SK-N-SH treated with all-trans-retinoic acid at 6 μM for 48 hours (cell line): ENCODE measurements at regions not wholly inside any gene's neighbourhood (a gene's known extent, or its start where the extent isn't known, plus 50 kb on each side); places are given as distances from the start of the nearest gene placed in this dataset.

Experiments used
- ATAC-seq: fragments of 200-7000 bp; cut with Tn5 transposase; 3 replicates; pipeline ENCODE4 v1.9.1; 2020; ENCODE audit warnings: mild to moderate bottlenecking, moderate library complexity
- ARNTL ChIP-seq: fragments of 450-650 bp; formaldehyde crosslinking; IDR thresholded peaks from 2 replicates; pipeline ENCODE4 v1.5.0; 2020; ENCODE audit warnings: low read depth, mild to moderate bottlenecking, moderate library complexity, borderline replicate concordance
- BACH2 ChIP-seq: fragments of 250-450 bp; sonication (Bioruptor Pico); IDR thresholded peaks from 2 replicates; pipeline ENCODE4 v1.9.0; 2021; ENCODE audit warnings: mild to moderate bottlenecking, borderline replicate concordance
- CREB5 ChIP-seq: fragments of 250-450 bp; sonication (Bioruptor Pico); IDR thresholded peaks from 2 replicates; pipeline ENCODE4 v1.5.1; 2020; ENCODE audit warnings: low read depth, mild to moderate bottlenecking, moderate library complexity
- CSDC2 ChIP-seq: fragments of 250-450 bp; sonication (Bioruptor Pico); IDR thresholded peaks from 2 replicates; pipeline ENCODE4 v1.5.0; 2020; ENCODE audit warnings: mild to moderate bottlenecking, moderate library complexity
- CSRNP3 ChIP-seq: fragments of 250-450 bp; sonication (Bioruptor Pico); IDR thresholded peaks from 2 replicates; pipeline ENCODE4 v1.5.1; 2021; ENCODE audit warnings: mild to moderate bottlenecking, moderate library complexity
- ESRRG ChIP-seq: fragments of 250-450 bp; sonication (Bioruptor Pico); IDR thresholded peaks from 2 replicates; pipeline ENCODE4 v1.6.1; 2021; ENCODE audit warnings: mild to moderate bottlenecking
- GLIS3 ChIP-seq: fragments of 250-450 bp; sonication (Bioruptor Pico); IDR thresholded peaks from 2 replicates; pipeline ENCODE4 v1.5.0; 2020; ENCODE audit warnings: mild to moderate bottlenecking, moderate library complexity
- ISL1 ChIP-seq: fragments of 250-450 bp; sonication (Bioruptor Pico); IDR thresholded peaks from 2 replicates; pipeline ENCODE4 v2.1.2; 2022; ENCODE audit warnings: mild to moderate bottlenecking, moderate library complexity
- OSR1 ChIP-seq: fragments of 250-450 bp; sonication (Bioruptor Pico); IDR thresholded peaks from 2 replicates; pipeline ENCODE4 v1.8.0; 2022; ENCODE audit warnings: moderate library complexity, mild to moderate bottlenecking, inconsistent platforms
- POU6F1 ChIP-seq: fragments of 250-450 bp; sonication (Bioruptor Pico); IDR thresholded peaks from 2 replicates; pipeline ENCODE4 v1.8.0; 2021; ENCODE audit warnings: low read depth, mild to moderate bottlenecking, moderate library complexity, borderline replicate concordance
- PPARA ChIP-seq: fragments of 250-450 bp; sonication (Bioruptor Pico); IDR thresholded peaks from 2 replicates; pipeline ENCODE4 v1.5.0; 2020; ENCODE audit warnings: mild to moderate bottlenecking, borderline replicate concordance
- RARB ChIP-seq: fragments of 250-450 bp; sonication (Bioruptor Pico); IDR thresholded peaks from 2 replicates; pipeline ENCODE4 v1.8.0; 2021; ENCODE audit warnings: mild to moderate bottlenecking, moderate library complexity
- SNAI2 ChIP-seq: fragments of 250-450 bp; sonication (Bioruptor Pico); IDR thresholded peaks from 2 replicates; pipeline ENCODE4 v1.5.0; 2020; ENCODE audit warnings: mild to moderate bottlenecking, moderate library complexity
- TCF4 ChIP-seq: fragments of 250-450 bp; sonication (Bioruptor Pico); IDR thresholded peaks from 2 replicates; pipeline ENCODE4 v1.8.0; 2021; ENCODE audit warnings: mild to moderate bottlenecking, moderate library complexity, borderline replicate concordance
- TOX ChIP-seq: fragments of 250-450 bp; sonication (Bioruptor Pico); IDR thresholded peaks from 2 replicates; pipeline ENCODE4 v1.8.0; 2021; ENCODE audit warnings: mild to moderate bottlenecking, moderate library complexity, borderline replicate concordance
- TSHZ2 ChIP-seq: fragments of 250-450 bp; sonication (Bioruptor Pico); IDR thresholded peaks from 2 replicates; pipeline ENCODE4 v1.5.0; 2020; ENCODE audit warnings: mild to moderate bottlenecking, moderate library complexity
- ZC3H10 ChIP-seq: fragments of 250-450 bp; sonication (Bioruptor Pico); IDR thresholded peaks from 2 replicates; pipeline ENCODE4 v1.5.1; 2021; ENCODE audit warnings: mild to moderate bottlenecking, moderate library complexity
- ZFP30 ChIP-seq: fragments of 450-650 bp; formaldehyde crosslinking; IDR thresholded peaks from 2 replicates; pipeline ENCODE4 v1.5.0; 2022; ENCODE audit warnings: mild to moderate bottlenecking, moderate library complexity
- ZNF565 ChIP-seq: fragments of 450-650 bp; formaldehyde crosslinking; conservative IDR thresholded peaks from 2 replicates; pipeline ENCODE4 v1.5.0; 2020; ENCODE audit warnings: low read depth, mild to moderate bottlenecking, moderate library complexity
- ZNF70 ChIP-seq: fragments of 450-650 bp; formaldehyde crosslinking; IDR thresholded peaks from 2 replicates; pipeline ENCODE4 v1.5.0; 2020; ENCODE audit warnings: mild to moderate bottlenecking, moderate library complexity
- ZNF8 ChIP-seq: fragments of 450-650 bp; formaldehyde crosslinking; IDR thresholded peaks from 2 replicates; pipeline ENCODE4 v1.5.0; 2020; ENCODE audit warnings: mild to moderate bottlenecking, moderate library complexity
- TF ChIP-seq, protein P1 (sequence below): fragments of 250-450 bp; sonication (Bioruptor Pico); IDR thresholded peaks from 2 replicates; pipeline ENCODE4 v1.8.0; 2020; ENCODE audit warnings: mild to moderate bottlenecking, moderate library complexity, borderline replicate concordance

GRCh38 chrX:84710611-84711010, 208.4 kb upstream of the HDX start:
- TF ChIP-seq ZNF8 (CRISPR knock-in tag) (no peak), PPARA (CRISPR knock-in tag) (no peak), ZNF70 (no peak)

DNA sequence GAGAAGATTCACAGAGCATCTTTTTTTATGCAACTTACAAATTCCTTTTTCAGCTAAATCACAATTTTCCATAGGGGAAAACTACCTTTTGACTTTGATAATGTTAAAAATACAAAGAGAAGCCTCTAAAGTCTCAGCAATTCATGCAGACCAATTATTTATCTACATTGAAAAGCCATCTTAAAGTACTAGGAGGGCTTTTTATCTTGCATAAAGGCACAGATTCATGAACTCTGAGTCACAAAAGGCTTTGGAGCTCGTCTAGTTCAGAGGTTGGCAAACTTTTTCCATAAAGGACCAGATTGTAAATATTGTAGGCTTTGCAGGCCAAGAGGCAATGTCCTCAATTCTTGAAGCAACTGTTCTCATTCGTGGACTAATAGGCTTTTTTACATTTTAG, 210.4 kb upstream of the HDX start:
- TF ChIP-seq TOX = no peak
- no peak for TF ChIP-seq OSR1 (CRISPR knock-in tag)
- TF ChIP-seq ARNTL (CRISPR knock-in tag) = no peak
- no peak for TF ChIP-seq ZFP30 (CRISPR knock-in tag)
- TF ChIP-seq ZC3H10 = no peak
- TF ChIP-seq, protein P1, sequence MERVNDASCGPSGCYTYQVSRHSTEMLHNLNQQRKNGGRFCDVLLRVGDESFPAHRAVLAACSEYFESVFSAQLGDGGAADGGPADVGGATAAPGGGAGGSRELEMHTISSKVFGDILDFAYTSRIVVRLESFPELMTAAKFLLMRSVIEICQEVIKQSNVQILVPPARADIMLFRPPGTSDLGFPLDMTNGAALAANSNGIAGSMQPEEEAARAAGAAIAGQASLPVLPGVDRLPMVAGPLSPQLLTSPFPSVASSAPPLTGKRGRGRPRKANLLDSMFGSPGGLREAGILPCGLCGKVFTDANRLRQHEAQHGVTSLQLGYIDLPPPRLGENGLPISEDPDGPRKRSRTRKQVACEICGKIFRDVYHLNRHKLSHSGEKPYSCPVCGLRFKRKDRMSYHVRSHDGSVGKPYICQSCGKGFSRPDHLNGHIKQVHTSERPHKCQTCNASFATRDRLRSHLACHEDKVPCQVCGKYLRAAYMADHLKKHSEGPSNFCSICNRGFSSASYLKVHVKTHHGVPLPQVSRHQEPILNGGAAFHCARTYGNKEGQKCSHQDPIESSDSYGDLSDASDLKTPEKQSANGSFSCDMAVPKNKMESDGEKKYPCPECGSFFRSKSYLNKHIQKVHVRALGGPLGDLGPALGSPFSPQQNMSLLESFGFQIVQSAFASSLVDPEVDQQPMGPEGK (CRISPR knock-in tag) = no peak
- TF ChIP-seq CSRNP3 (CRISPR knock-in tag) = no peak
- no peak for TF ChIP-seq CSDC2 (CRISPR knock-in tag)
- no peak for TF ChIP-seq RARB (CRISPR knock-in tag)
- TF ChIP-seq ZNF565 (CRISPR knock-in tag) = no peak
- TF ChIP-seq CREB5 (CRISPR knock-in tag) = no peak
- TF ChIP-seq ESRRG (CRISPR knock-in tag) = no peak
- no peak for TF ChIP-seq ZNF70
- no peak for TF ChIP-seq BACH2 (CRISPR knock-in tag)
- no peak for TF ChIP-seq SNAI2 (CRISPR knock-in tag)
- no peak for TF ChIP-seq ISL1 (CRISPR knock-in tag)
- no peak for TF ChIP-seq POU6F1 (CRISPR knock-in tag)
- no peak for TF ChIP-seq GLIS3 (CRISPR knock-in tag)
- TF ChIP-seq TSHZ2 (CRISPR knock-in tag) = no peak
- TF ChIP-seq ZNF8 (CRISPR knock-in tag) = no peak
- ATAC-seq = no peak

More at GRCh38 chrX:84710611-84711010, 208.4 kb upstream of the HDX start:
- ATAC-seq = no peak

DNA sequence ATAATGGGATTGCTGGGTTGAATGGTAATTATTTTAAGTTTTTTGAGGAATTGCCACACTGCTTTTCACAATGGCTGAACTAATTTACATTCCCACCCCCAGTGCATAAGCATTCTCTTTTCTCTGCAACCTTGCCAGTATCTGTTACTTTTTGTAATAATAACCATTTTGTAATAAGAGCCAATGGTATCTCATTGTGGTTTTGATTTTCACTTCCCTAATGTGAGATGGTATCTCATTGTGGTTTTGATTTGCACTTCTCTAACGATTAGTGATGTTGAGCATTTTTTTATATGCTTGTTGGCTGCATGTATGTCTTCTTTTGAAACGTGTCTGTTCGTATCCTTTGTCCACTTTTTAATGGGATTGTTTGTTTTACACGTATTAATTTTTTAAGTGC, 213.1 kb upstream of the HDX start:
- TF ChIP-seq ZFP30 (CRISPR knock-in tag) (no peak), ZNF565 (CRISPR knock-in tag) (no peak), ARNTL (CRISPR knock-in tag) (no peak), TOX (no peak), SNAI2 (CRISPR knock-in tag) (no peak), ZNF8 (CRISPR knock-in tag) (no peak), CREB5 (CRISPR knock-in tag) (no peak), TSHZ2 (CRISPR knock-in tag) (no peak), GLIS3 (CRISPR knock-in tag) (no peak), TCF4 (CRISPR knock-in tag) (no peak), RARB (CRISPR knock-in tag) (no peak), BACH2 (CRISPR knock-in tag) (no peak), ZC3H10 (no peak), POU6F1 (CRISPR knock-in tag) (no peak), ZNF70 (no peak), ISL1 (CRISPR knock-in tag) (no peak)
- TF ChIP-seq, all 23 proteins: peak for 0
- ATAC-seq = no peak
